OCI-LY1 (cell line): ENCODE measurements at regions not wholly inside any gene's neighbourhood (a gene's known extent, or its start where the extent isn't known, plus 50 kb on each side); places are given as distances from the start of the nearest gene placed in this dataset.

Source experiments
- EZH2 ChIP-seq: fragments of 200-600 bp; sonication (generic), shearing (Covaris generic); IDR thresholded peaks from 2 replicates; pipeline ENCODE4 v1.8.0; 2017; ENCODE audit warnings: borderline replicate concordance, mixed run types, mild to moderate bottlenecking, antibody characterized with exemption, low read length, moderate library complexity, mixed read lengths
- TF ChIP-seq, protein P1 (sequence below): fragments of 200-600 bp; sonication (generic), shearing (Covaris generic); IDR thresholded peaks from 2 replicates; pipeline ENCODE4 v1.5.1; 2017; ENCODE audit warnings: mild to moderate bottlenecking, antibody characterized with exemption, low read length, moderate library complexity, mixed read lengths

DNA sequence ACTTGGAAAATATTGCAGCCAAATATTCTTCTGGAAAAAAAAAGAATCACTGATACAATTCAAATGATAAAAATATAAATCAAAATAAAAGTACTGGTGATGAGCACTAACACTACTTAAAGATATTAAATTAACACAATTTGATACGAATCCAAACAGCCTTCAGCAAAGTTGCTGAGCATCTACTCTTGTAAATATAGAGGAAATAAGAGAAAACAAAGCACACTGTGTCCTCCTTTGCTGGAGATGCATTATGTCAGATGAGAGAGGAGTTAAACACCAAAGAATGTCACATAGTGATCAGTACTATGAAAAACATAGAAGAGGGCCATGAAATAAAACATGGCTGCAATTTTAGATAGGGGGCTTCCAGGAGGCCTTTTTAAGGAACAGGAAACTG is 177.4 kb upstream of the RNPC3 start:
- TF ChIP-seq, protein P1, sequence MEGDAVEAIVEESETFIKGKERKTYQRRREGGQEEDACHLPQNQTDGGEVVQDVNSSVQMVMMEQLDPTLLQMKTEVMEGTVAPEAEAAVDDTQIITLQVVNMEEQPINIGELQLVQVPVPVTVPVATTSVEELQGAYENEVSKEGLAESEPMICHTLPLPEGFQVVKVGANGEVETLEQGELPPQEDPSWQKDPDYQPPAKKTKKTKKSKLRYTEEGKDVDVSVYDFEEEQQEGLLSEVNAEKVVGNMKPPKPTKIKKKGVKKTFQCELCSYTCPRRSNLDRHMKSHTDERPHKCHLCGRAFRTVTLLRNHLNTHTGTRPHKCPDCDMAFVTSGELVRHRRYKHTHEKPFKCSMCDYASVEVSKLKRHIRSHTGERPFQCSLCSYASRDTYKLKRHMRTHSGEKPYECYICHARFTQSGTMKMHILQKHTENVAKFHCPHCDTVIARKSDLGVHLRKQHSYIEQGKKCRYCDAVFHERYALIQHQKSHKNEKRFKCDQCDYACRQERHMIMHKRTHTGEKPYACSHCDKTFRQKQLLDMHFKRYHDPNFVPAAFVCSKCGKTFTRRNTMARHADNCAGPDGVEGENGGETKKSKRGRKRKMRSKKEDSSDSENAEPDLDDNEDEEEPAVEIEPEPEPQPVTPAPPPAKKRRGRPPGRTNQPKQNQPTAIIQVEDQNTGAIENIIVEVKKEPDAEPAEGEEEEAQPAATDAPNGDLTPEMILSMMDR: no peak
- TF ChIP-seq EZH2: no peak
